Uterus (tissue), 3 donors: ENCODE measurements at regions not wholly inside any gene's neighbourhood (a gene's known extent, or its start where the extent isn't known, plus 50 kb on each side); places are given as distances from the start of the nearest gene placed in this dataset.
"Not testable (repeated sequence)": the region's sequence is repeated elsewhere in the genome, so short reads cannot be mapped to it uniquely, and the experiment has no call there.

ENCODE experiments used
- DNase-seq, 2 donors: peaks; one replicate each; pipeline ENCODE4 v3.0.0-alpha.2; 2019 to 2020
- H3K27ac ChIP-seq, 2 donors: fragments of 200-600 bp; sonication (generic); 1 replicate in 1 of 2; 2 replicates in 1 of 2; pipeline ENCODE4 v1.5.1; 2016 to 2018
- H3K27me3 ChIP-seq, 2 donors: fragments of 200-600 bp; sonication (generic); one replicate each; pipeline ENCODE4 v1.5.1; 2018 to 2019; ENCODE audit warnings: control low read depth in 1 of 2
- H3K36me3 ChIP-seq, 2 donors: fragments of 200-600 bp; sonication (generic); one replicate each; pipeline ENCODE4 v1.5.1; 2019; ENCODE audit warnings: control low read depth in 1 of 2
- H3K4me1 ChIP-seq, 2 donors: fragments of 200-600 bp; sonication (generic); one replicate each; pipeline ENCODE4 v1.5.1; 2018 to 2019; ENCODE audit warnings: control low read depth in 1 of 2
- H3K4me3 ChIP-seq, 2 donors: fragments of 200-600 bp; sonication (generic); 1 replicate in 1 of 2; 2 replicates in 1 of 2; pipeline ENCODE4 v1.5.1; 2018 to 2019; ENCODE audit warnings: mild to moderate bottlenecking in 1 of 2
- H3K9me3 ChIP-seq, 2 donors: fragments of 200-600 bp; sonication (generic); one replicate each; pipeline ENCODE4 v1.5.1; 2019; ENCODE audit warnings: control low read depth in 1 of 2
- CTCF ChIP-seq, 4 experiments: fragments of 200-600 bp in 2 of 4; fragments of 450-650 bp in 2 of 4; sonication (generic) in 2 of 4; IDR thresholded peaks; one replicate each; pipeline ENCODE4 v1.5.1; 2016 to 2019; ENCODE audit warnings: antibody characterized with exemption in 4 of 4, mild to moderate bottlenecking in 2 of 4, moderate library complexity in 1 of 4
- POLR2A ChIP-seq, 2 donors: fragments of 450-650 bp; IDR thresholded peaks; one replicate each; pipeline ENCODE4 v1.6.1; 2016; ENCODE audit warnings: antibody characterized with exemption in 2 of 2, mild to moderate bottlenecking in 1 of 2, moderate library complexity in 1 of 2
- intact Hi-C: fragments of 100-400 bp; cut with DNase I; formaldehyde crosslinking; loops from one replicate; pipeline ENCODE4 v1.15.1; 2023; ENCODE audit warnings: low total_unique reads
- donor health status: DM: yes; HTN: yes; CAD: no.

- no peaks in the 10 kb centered on the region for H3K27me3 ChIP-seq
- H3K27ac ChIP-seq, result no peak overlapping the region
- no peaks in the 10 kb centered on the region for H3K4me1 ChIP-seq
- peaks cover 0 to 4% of the 10 kb centered on the region in 2 donors for H3K9me3 ChIP-seq
- DNase-seq, result no peak
- TF ChIP-seq POLR2A (IDR thresholded peaks at IDR 0.05) (no peak), CTCF (IDR thresholded peaks at IDR 0.05) (no peak)
- H3K36me3 ChIP-seq, result no peaks in the 10 kb centered on the region
- intact Hi-C loops, result no loop called here
- H3K4me3 ChIP-seq, result no peak overlapping the region
Measured at GRCh38 chr15:91368611-91369010, 268.6 kb downstream of the SV2B start.

- Histone ChIP-seq H3K9me3 (peaks cover 0 to 4% of the 10 kb centered on the region in 2 donors), H3K27ac (no peak overlapping the region), H3K27me3 (no peaks in the 10 kb centered on the region), H3K4me3 (no peak overlapping the region), H3K4me1 (no peaks in the 10 kb centered on the region), H3K36me3 (no peaks in the 10 kb centered on the region)
- intact Hi-C loops, result no loop called here
- TF ChIP-seq CTCF (IDR thresholded peaks at IDR 0.05), result no peak
- TF ChIP-seq POLR2A (IDR thresholded peaks at IDR 0.05), result no peak
- no peak for DNase-seq
Measured at GRCh38 chr15:91369823-91370222, 269.8 kb downstream of the SV2B start.

GRCh38 chr15:91371345-91371744 lies 271.3 kb downstream of the SV2B start:
- H3K4me3 ChIP-seq, intact Hi-C loops, H3K36me3 ChIP-seq, H3K4me1 ChIP-seq, DNase-seq, H3K27ac ChIP-seq, H3K9me3 ChIP-seq, H3K27me3 ChIP-seq: not testable (repeated sequence)

- Histone ChIP-seq H3K27ac (no peak overlapping the region), H3K4me3 (no peak overlapping the region), H3K27me3 (no peaks in the 10 kb centered on the region), H3K4me1 (no peaks in the 10 kb centered on the region), H3K9me3 (peaks cover 0 to 4% of the 10 kb centered on the region in 2 donors), H3K36me3 (no peaks in the 10 kb centered on the region)
- TF ChIP-seq POLR2A (IDR thresholded peaks at IDR 0.05) (no peak), CTCF (IDR thresholded peaks at IDR 0.05) (no peak)
- intact Hi-C loops, result no loop called here
- no peak for DNase-seq
Measured at GRCh38 chr15:91374336-91374735, 274.3 kb downstream of the SV2B start.

- no peaks in the 10 kb centered on the region for H3K27me3 ChIP-seq
- DNase-seq, result no peak
- H3K9me3 ChIP-seq, result peaks cover 0 to 4% of the 10 kb centered on the region in 2 donors
- H3K4me1 ChIP-seq, result no peaks in the 10 kb centered on the region
- no peaks in the 10 kb centered on the region for H3K36me3 ChIP-seq
- no peak overlapping the region for H3K27ac ChIP-seq
- intact Hi-C loops, result no loop called here
- H3K4me3 ChIP-seq, result no peak overlapping the region
- no peak for TF ChIP-seq POLR2A (IDR thresholded peaks at IDR 0.05)
- no peak for TF ChIP-seq CTCF (IDR thresholded peaks at IDR 0.05)
Measured at GRCh38 chr15:91376038-91376437, 276.0 kb downstream of the SV2B start.

GRCh38 chr15:91380114-91380513 lies 280.1 kb downstream of the SV2B start:
- no peaks in the 10 kb centered on the region for H3K4me1 ChIP-seq
- H3K9me3 ChIP-seq, result no peaks in the 10 kb centered on the region
- DNase-seq, result no peak
- no peaks in the 10 kb centered on the region for H3K36me3 ChIP-seq
- TF ChIP-seq CTCF (IDR thresholded peaks at IDR 0.05), result no peak
- no peak for TF ChIP-seq POLR2A (IDR thresholded peaks at IDR 0.05)
- no peak overlapping the region for H3K4me3 ChIP-seq
- intact Hi-C loops, result no loop called here
- H3K27me3 ChIP-seq, result no peaks in the 10 kb centered on the region
- H3K27ac ChIP-seq, result no peak overlapping the region
